Cardiac muscle cell (in vitro differentiated cells and primary cell): ENCODE measurements at regions not wholly inside any gene's neighbourhood (a gene's known extent, or its start where the extent isn't known, plus 50 kb on each side); places are given as distances from the start of the nearest gene placed in this dataset.

ENCODE experiments used
- DNase-seq, 2 donors: peaks; one replicate each; pipeline versions ENCODE4 v3.0.0 to v3.0.0-alpha.2; 2010 to 2017; ENCODE audit warnings: low read depth in 1 of 2, low spot score in 1 of 2
- H3K27ac ChIP-seq: fragments of 200-600 bp; sonication (generic); 2 replicates; pipeline ENCODE4 v1.5.1; 2016
- H3K27me3 ChIP-seq: fragments of 200-600 bp; sonication (generic); 2 replicates; pipeline ENCODE4 v1.6.0; 2016; ENCODE audit warnings: control low read depth
- H3K36me3 ChIP-seq: fragments of 200-600 bp; sonication (generic); 2 replicates; pipeline ENCODE4 v1.5.1; 2016; ENCODE audit warnings: control low read depth
- H3K4me1 ChIP-seq: fragments of 200-600 bp; sonication (generic); 2 replicates; pipeline ENCODE4 v1.8.1; 2017; ENCODE audit warnings: low read depth, mild to moderate bottlenecking, mixed run types
- H3K4me3 ChIP-seq: fragments of 200-600 bp; sonication (generic); 2 replicates; pipeline ENCODE4 v1.5.1; 2016; ENCODE audit warnings: mild to moderate bottlenecking
- H3K9me3 ChIP-seq: fragments of 200-600 bp; sonication (generic); 2 replicates; pipeline ENCODE4 v1.5.1; 2017; ENCODE audit warnings: low read depth, mild to moderate bottlenecking, control low read depth
- CTCF ChIP-seq: IDR thresholded peaks from 2 replicates; pipeline ENCODE4 v1.5.1; 2012; ENCODE audit warnings: low read depth, mild to moderate bottlenecking, low read length

- TF ChIP-seq CTCF: no peak
- no peak overlapping the region for H3K27ac ChIP-seq
Measured at GRCh38 chr7:18337048-18337809, 158.3 kb upstream of the HDAC9 start.

GRCh38 chr7:18338910-18339523 lies 156.5 kb upstream of the HDAC9 start:
- Histone ChIP-seq H3K27me3 (no peaks in the 10 kb centered on the region), H3K27ac (no peak overlapping the region), H3K4me3 (no peak overlapping the region), H3K4me1 (no peaks in the 10 kb centered on the region), H3K36me3 (no peaks in the 10 kb centered on the region), H3K9me3 (no peaks in the 10 kb centered on the region)
- no peak for TF ChIP-seq CTCF
- DNase-seq: no peak

More at GRCh38 chr7:18337048-18337809, 158.3 kb upstream of the HDAC9 start:
- DNase-seq: no peak
- H3K4me3 ChIP-seq: no peak overlapping the region
- no peaks in the 10 kb centered on the region for H3K36me3 ChIP-seq
- H3K27me3 ChIP-seq: no peaks in the 10 kb centered on the region
- no peaks in the 10 kb centered on the region for H3K9me3 ChIP-seq
- no peaks in the 10 kb centered on the region for H3K4me1 ChIP-seq

GRCh38 chr7:18341756-18342155 lies 153.8 kb upstream of the HDAC9 start:
- no peak overlapping the region for H3K27ac ChIP-seq
- TF ChIP-seq CTCF: no peak
- no peaks in the 10 kb centered on the region for H3K4me1 ChIP-seq
- H3K36me3 ChIP-seq: no peaks in the 10 kb centered on the region
- no peaks in the 10 kb centered on the region for H3K9me3 ChIP-seq
- DNase-seq: no peak
- peaks cover under 1% of the 10 kb centered on the region for H3K27me3 ChIP-seq
- no peak overlapping the region for H3K4me3 ChIP-seq

- TF ChIP-seq CTCF: no peak
- no peaks in the 10 kb centered on the region for H3K36me3 ChIP-seq
- H3K9me3 ChIP-seq: no peaks in the 10 kb centered on the region
- H3K4me3 ChIP-seq: no peak overlapping the region
- H3K27ac ChIP-seq: no peak overlapping the region
- DNase-seq: no peak
- H3K27me3 ChIP-seq: peaks cover 5% of the 10 kb centered on the region
- H3K4me1 ChIP-seq: no peaks in the 10 kb centered on the region
Measured at GRCh38 chr7:18343047-18343446, 152.5 kb upstream of the HDAC9 start.

GRCh38 chr7:18344536-18344935 lies 151.0 kb upstream of the HDAC9 start:
- TF ChIP-seq CTCF: no peak
- H3K4me3 ChIP-seq: no peak overlapping the region
- peaks cover 5% of the 10 kb centered on the region for H3K27me3 ChIP-seq
- no peaks in the 10 kb centered on the region for H3K9me3 ChIP-seq
- no peaks in the 10 kb centered on the region for H3K36me3 ChIP-seq
- DNase-seq: no peak
- no peaks in the 10 kb centered on the region for H3K4me1 ChIP-seq
- H3K27ac ChIP-seq: no peak overlapping the region
